ENCODE measurements at regions not wholly inside any gene's neighbourhood (a gene's known extent, or its start where the extent isn't known, plus 50 kb on each side); places are given as distances from the start of the nearest gene placed in this dataset.

GRCh38 chr5:167229751-167230150, 1061.7 kb upstream of the WWC1 start:
- peaks cover 34% of the 10 kb centered on the region for H3K9me3 Mint-ChIP-seq (ENCODE audit: low read depth)
- H3K4me3 Mint-ChIP-seq (ENCODE audit: unreplicated experiment), result no peak overlapping the region
- H3K27me3 Mint-ChIP-seq (ENCODE audit: low read depth), result peaks cover 5% of the 10 kb centered on the region
- no peak for TF ChIP-seq CTCF (IDR thresholded peaks at IDR 0.05)
- H3K36me3 Mint-ChIP-seq (ENCODE audit: low read depth), result peaks cover 15% of the 10 kb centered on the region
- peaks cover 37% of the 10 kb centered on the region for H3K4me1 Mint-ChIP-seq (ENCODE audit: low read depth)
- H3K27ac Mint-ChIP-seq (ENCODE audit: unreplicated experiment), result no peak overlapping the region
- DNase-seq (ENCODE audit: low spot score), result no peak

- Mint-ChIP-seq H3K9me3 (ENCODE audit: low read depth) (peaks cover 27% of the 10 kb centered on the region), H3K36me3 (ENCODE audit: low read depth) (peaks cover 15% of the 10 kb centered on the region), H3K4me1 (ENCODE audit: low read depth) (peaks cover 39% of the 10 kb centered on the region), H3K4me3 (ENCODE audit: unreplicated experiment) (no peak overlapping the region), H3K27ac (ENCODE audit: unreplicated experiment) (no peak overlapping the region), H3K27me3 (ENCODE audit: low read depth) (peaks cover 4% of the 10 kb centered on the region)
- DNase-seq (ENCODE audit: low spot score), result no peak
- no peak for TF ChIP-seq CTCF (IDR thresholded peaks at IDR 0.05)
Measured at GRCh38 chr5:167230414-167230813, 1061.0 kb upstream of the WWC1 start.

GRCh38 chr5:167232675-167233311, 1058.7 kb upstream of the WWC1 start:
- Mint-ChIP-seq H3K27ac (ENCODE audit: unreplicated experiment) (peak overlapping the region; percentile 77), H3K9me3 (ENCODE audit: low read depth) (peaks cover 10% of the 10 kb centered on the region), H3K4me3 (ENCODE audit: unreplicated experiment) (no peak overlapping the region), H3K36me3 (ENCODE audit: low read depth) (peaks cover 9% of the 10 kb centered on the region), H3K27me3 (ENCODE audit: low read depth) (no peaks in the 10 kb centered on the region), H3K4me1 (ENCODE audit: low read depth) (peaks cover 53% of the 10 kb centered on the region)
- TF ChIP-seq CTCF (IDR thresholded peaks at IDR 0.05), result no peak
- DNase-seq (ENCODE audit: low spot score), result no peak

- Mint-ChIP-seq H3K27me3 (ENCODE audit: low read depth) (no peaks in the 10 kb centered on the region), H3K4me1 (ENCODE audit: low read depth) (peaks cover 62% of the 10 kb centered on the region), H3K9me3 (ENCODE audit: low read depth) (peaks cover 8% of the 10 kb centered on the region), H3K4me3 (ENCODE audit: unreplicated experiment) (no peak overlapping the region), H3K27ac (ENCODE audit: unreplicated experiment) (peak overlapping the region; percentile 77), H3K36me3 (ENCODE audit: low read depth) (peaks cover 5% of the 10 kb centered on the region)
- no peak for DNase-seq (ENCODE audit: low spot score)
- TF ChIP-seq CTCF (IDR thresholded peaks at IDR 0.05), result no peak
Measured at GRCh38 chr5:167233507-167234220, 1057.8 kb upstream of the WWC1 start.

GRCh38 chr5:167241436-167242067, 1049.9 kb upstream of the WWC1 start:
- no peak for DNase-seq (ENCODE audit: low spot score)
- Mint-ChIP-seq H3K27ac (ENCODE audit: unreplicated experiment) (no peak overlapping the region), H3K4me1 (ENCODE audit: low read depth) (peaks cover 22% of the 10 kb centered on the region), H3K9me3 (ENCODE audit: low read depth) (peaks cover 2% of the 10 kb centered on the region), H3K36me3 (ENCODE audit: low read depth) (no peaks in the 10 kb centered on the region), H3K27me3 (ENCODE audit: low read depth) (no peaks in the 10 kb centered on the region), H3K4me3 (ENCODE audit: unreplicated experiment) (no peak overlapping the region)
- TF ChIP-seq CTCF (IDR thresholded peaks at IDR 0.05), result no peak
